ENCODE measurements at regions not wholly inside any gene's neighbourhood (a gene's known extent, or its start where the extent isn't known, plus 50 kb on each side); places are given as distances from the start of the nearest gene placed in this dataset.

GRCh38 chr2:51212374-51212773 is 180.4 kb upstream of the NRXN1 start:
- TF ChIP-seq, protein P1, sequence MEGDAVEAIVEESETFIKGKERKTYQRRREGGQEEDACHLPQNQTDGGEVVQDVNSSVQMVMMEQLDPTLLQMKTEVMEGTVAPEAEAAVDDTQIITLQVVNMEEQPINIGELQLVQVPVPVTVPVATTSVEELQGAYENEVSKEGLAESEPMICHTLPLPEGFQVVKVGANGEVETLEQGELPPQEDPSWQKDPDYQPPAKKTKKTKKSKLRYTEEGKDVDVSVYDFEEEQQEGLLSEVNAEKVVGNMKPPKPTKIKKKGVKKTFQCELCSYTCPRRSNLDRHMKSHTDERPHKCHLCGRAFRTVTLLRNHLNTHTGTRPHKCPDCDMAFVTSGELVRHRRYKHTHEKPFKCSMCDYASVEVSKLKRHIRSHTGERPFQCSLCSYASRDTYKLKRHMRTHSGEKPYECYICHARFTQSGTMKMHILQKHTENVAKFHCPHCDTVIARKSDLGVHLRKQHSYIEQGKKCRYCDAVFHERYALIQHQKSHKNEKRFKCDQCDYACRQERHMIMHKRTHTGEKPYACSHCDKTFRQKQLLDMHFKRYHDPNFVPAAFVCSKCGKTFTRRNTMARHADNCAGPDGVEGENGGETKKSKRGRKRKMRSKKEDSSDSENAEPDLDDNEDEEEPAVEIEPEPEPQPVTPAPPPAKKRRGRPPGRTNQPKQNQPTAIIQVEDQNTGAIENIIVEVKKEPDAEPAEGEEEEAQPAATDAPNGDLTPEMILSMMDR (optimal IDR thresholded peaks at IDR 0.05 in 1 of 3, IDR thresholded peaks at IDR 0.05 in 1 of 3, conservative IDR thresholded peaks at IDR 0.05 in 1 of 3; ENCODE audit: extremely low read depth in 1 of 3, insufficient read depth in 2 of 3, low read length in 3 of 3) = no peak
- TF ChIP-seq EZH2 (IDR thresholded peaks at IDR 0.05; ENCODE audit: low read length) = no peak
